ENCODE measurements at regions not wholly inside any gene's neighbourhood (a gene's known extent, or its start where the extent isn't known, plus 50 kb on each side); places are given as distances from the start of the nearest gene placed in this dataset.

GRCh38 chr6:105786449-105786848 lies 299.7 kb upstream of the PRDM1 start:
- no peak for DNase-seq

DNA sequence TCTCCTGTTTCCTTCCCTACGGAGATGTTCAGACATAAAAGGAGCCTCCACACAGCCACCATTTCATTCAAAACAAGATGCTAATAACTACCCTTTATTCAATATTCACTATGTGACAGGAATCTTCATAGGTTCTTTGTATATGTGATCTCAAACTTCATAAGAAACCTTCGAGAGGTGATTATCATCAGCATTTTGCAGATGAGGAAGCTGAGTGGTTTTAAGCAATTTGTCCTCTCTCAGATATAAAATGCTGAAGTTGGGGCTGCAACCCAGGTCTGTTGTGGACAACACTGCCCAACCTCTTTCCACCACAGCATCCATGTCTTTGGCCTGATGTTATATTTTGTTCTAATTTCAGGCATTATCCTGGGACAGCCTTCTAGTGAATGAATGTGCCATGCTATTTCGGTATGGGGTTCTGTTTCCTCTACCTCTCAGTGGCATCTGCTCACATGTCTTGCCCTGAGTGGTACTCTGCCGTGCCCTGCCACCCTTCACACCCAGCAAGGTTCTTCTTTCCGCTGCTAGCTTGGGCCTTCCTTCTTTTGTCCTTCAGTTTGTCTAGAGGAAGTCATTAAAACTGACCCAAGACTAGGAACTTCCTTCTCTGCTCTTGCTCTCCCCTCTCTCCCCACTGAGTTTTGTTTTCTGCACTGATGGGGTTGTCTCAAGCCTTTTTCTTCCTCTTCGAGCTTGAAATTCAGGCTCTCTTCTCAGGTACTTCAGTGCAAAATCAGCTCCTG lies 300.9 kb upstream of the PRDM1 start:
- no peak for DNase-seq

- DNase-seq: no peak
Observed at GRCh38 chr6:105784179-105784578, 302.0 kb upstream of the PRDM1 start.

DNA sequence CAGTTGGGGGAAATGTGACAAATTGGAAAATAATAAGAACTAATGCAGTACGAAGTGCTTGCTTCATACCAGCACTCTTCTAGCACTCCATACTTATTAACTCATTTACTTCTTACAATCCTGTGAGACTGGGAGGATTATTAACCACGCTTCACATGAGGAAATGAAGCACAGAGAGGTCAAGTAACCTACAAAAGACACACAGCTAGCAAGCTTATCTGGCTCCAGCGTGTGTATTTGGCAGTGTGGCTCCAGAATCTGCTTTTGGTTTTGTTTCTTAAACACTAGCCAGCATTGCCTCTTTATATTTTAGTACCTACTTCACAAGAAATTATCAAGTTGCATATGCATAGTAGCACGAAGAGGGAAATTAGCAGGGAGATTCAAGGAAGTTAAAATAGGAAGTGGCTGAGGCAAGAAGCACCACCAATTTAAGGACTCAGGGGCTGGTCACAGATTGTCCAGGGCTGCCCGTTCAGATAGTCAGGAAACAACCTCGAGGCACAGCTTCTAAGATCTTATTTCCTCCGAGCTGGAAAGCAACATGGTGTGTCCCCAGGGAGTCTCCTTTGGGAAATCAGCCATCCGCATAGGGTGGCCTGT lies 302.7 kb upstream of the PRDM1 start:
- no peak for DNase-seq

GRCh38 chr6:105781915-105782314 lies 304.2 kb upstream of the PRDM1 start:
- DNase-seq: no peak

- peak in 2 of 4 experiments; percentile 8 to 27 for DNase-seq
Observed at GRCh38 chr6:105781248-105781647, 304.9 kb upstream of the PRDM1 start.

DNA sequence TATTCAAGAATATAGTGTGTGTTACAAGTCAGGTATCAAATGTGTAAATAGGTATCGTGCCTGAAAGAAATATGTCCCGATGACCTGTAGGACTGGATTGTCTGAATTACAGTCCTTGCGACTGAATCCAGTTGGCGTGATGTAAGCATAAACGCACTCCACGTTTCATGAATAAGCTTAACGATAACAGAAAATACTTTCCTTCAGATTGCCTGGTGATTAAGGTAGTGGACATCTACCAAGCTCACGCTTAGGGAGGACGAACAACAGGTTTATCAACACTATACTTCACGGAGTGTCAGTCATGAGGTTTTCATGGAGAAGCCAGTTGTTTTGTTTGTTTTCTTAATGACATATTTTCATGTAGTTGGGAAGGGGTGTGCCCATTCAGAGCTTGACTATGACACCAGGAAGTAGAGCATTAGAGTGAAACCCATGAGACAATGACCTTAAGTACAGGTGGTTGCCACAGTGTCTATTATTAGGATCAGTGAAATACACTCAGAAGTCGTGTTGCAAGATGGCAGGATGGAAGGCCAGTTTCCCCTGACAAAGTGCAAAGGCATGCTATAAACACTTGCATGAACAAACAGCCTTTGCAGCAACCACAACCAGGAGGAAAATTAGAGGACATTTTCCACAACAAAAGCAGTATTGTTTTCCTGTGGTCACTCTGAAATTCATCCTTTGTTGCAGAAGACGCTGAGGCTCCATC lies 305.8 kb upstream of the PRDM1 start:
- DNase-seq: no peak

GRCh38 chr6:105779110-105779509 lies 307.0 kb upstream of the PRDM1 start:
- DNase-seq: no peak

DNA sequence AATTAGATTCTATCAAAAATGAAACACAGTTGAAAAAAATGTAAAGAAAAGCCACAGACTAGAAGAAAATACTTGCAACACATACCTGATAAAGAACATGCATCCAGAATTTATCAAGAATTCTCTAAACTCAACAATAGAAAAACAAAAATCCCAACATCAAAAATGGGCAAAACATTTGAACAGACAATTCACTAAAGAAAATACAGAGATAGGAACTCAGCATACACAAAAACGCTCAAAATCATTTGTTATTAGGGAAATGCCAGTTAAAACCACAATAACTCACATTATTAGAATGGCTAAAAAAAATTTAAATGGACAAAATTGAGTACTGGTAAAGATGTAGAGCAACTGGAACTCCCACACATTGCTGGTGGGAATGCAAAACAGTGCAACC lies 311.0 kb upstream of the PRDM1 start:
- DNase-seq: no peak

GRCh38 chr6:105774247-105774646 lies 311.9 kb upstream of the PRDM1 start:
- DNase-seq: no peak

DNA sequence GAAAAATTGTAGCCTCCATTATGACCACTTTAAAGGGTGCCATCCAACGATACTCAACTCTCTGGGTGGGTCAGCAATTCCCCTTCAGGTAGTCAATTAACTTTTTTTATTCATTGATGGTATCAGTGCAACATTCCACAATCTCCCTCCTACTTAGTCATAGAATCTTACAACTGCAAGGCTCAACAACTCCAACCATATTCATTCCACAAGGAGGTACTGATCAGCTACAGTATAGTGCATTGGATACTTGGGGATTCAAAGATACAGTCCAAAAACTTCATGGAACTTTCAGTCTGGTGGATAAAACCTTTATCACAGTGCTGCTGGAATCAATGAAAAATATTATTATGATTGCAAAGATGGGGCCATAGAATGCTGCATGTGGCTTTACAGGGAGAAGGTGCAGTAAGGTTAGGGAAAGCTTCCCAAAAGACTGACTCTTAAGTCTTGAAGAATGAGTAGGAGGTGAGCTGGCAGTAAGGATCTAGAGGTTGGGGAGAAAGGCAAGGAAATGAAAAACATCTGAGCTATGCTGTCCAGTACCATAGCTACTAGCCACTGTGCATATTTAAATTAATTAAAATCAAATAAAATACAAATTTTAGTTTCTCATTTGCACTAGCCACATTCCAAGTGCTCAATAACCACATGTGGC lies 314.7 kb upstream of the PRDM1 start:
- DNase-seq: no peak

DNA sequence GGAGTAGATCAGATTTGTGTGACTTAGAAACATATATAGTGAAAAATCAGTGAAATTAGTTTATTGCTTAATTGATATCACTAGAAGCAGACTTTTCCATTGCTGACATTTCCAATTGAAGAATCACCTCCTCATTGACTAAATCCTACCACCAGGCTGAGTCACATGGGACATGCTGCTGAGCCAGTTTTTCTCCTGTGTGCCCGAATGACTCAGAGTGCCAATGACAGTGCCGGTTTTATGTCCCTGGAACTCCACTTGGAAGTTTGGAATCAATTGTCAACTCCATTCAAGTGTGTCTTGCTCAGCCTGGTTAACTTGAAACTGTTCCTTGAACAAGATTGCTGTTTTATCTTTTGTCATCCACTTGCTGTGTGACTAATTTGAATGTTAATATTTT lies 316.1 kb upstream of the PRDM1 start:
- no peak for DNase-seq

DNA sequence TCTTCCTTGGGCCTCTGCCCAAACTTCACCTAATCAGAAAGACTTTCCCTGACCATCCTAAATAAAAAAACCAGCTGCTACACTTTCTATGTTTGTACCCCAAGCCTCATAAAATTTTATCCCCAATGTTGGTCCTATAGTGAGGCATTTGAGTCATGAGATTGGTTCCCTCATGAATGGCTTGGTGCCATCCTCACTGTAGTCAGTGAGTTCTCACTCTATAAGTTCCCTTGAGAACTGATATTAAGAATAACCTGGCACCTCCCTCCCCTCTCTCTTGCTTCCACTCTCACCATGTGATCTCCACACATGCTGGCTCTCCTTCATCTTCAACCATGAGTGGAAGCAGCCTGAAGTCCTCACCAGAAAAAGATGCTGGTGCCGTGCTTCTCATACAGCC lies 316.9 kb upstream of the PRDM1 start:
- DNase-seq: no peak

DNA sequence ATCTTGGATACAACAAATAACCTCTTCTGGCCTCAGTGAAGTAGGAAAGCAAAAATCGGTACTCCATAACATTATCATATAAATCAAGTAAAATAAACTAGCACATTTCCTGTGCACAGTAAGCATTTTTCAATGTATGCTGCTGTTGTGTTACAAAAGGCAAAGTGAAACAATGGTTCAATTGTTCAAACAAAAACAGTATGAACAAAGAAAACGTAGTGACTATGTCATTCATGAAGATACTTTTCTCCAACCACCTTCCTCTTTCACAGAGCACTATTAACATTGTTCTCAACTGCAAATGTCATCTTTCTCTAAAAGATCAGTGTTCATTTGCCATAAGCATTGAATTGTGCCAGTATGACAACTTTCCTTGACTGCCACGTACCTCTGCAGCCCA lies 318.6 kb upstream of the PRDM1 start:
- no peak for DNase-seq

DNA sequence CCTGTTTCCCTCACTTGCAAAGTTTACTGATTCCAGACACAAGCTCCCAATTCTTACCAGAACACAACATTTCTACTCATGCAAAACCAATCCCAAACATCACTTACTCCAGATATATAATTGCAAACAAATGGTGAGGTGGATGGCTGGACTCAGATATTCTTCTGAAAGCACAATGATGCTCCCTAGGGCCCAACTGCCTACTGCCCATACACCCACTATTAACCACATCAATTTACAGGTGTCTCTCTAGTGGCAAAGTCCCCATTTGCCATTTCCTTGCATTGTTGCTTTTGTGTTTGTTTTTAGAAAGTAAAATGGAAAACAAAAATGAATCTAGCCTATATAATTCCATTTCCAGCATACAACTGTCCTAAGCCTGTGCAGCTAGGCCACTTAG lies 320.9 kb upstream of the PRDM1 start:
- DNase-seq: no peak

- DNase-seq: no peak
Observed at GRCh38 chr6:105764315-105764714, 321.8 kb upstream of the PRDM1 start.

GRCh38 chr6:105763866-105764265 lies 322.3 kb upstream of the PRDM1 start:
- DNase-seq: no peak

GRCh38 chr6:105760746-105761145 lies 325.4 kb upstream of the PRDM1 start:
- no peak for DNase-seq

DNA sequence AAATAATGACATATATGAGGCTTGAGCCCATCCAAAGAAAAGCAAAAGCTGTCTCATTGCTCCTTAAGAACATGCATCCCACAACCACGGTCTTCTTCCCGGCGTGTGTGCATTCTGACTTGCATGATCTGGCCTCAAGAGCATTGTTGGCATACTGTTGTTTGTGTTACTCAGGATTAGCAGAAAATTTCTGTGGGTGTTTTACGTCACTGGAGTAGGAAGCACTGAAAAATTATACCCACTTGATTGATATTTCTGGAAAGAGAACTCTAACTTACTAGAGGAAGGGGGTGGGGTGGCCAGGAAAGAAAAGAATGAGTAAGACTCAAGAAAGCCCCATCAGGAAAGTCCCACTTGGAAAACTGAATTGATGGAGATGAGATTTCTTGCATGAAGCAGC lies 326.2 kb upstream of the PRDM1 start:
- no peak for DNase-seq

- DNase-seq: no peak
Observed at GRCh38 chr6:105759015-105759414, 327.1 kb upstream of the PRDM1 start.

- no peak for DNase-seq
Observed at GRCh38 chr6:105757512-105758200, 328.5 kb upstream of the PRDM1 start.

GRCh38 chr6:105755885-105756284 lies 330.3 kb upstream of the PRDM1 start:
- DNase-seq: no peak

GRCh38 chr6:105753620-105754211 lies 332.4 kb upstream of the PRDM1 start:
- DNase-seq: no peak
